ENCODE measurements at regions not wholly inside any gene's neighbourhood (a gene's known extent, or its start where the extent isn't known, plus 50 kb on each side); places are given as distances from the start of the nearest gene placed in this dataset.

- FAIRE-seq = no peak
- DNase-seq (ENCODE audit: insufficient read length, low spot score) = no peak
- TF ChIP-seq POU2F2 (IDR thresholded peaks at IDR 0.05; ENCODE audit: low read depth, low read length) = no peak
- no peak for TF ChIP-seq POLR2AphosphoS5 (IDR thresholded peaks at IDR 0.05; ENCODE audit: low read depth, low read length)
- no peak for TF ChIP-seq SPI1 (IDR thresholded peaks at IDR 0.05; ENCODE audit: low read depth, low read length)
- TF ChIP-seq TAF1 (IDR thresholded peaks at IDR 0.05; ENCODE audit: low read depth, low read length) = no peak
- TF ChIP-seq PAX5 (IDR thresholded peaks at IDR 0.05; ENCODE audit: insufficient read depth, low read length, severe bottlenecking) = no peak
- TF ChIP-seq POLR2A (IDR thresholded peaks at IDR 0.05; ENCODE audit: low read depth, low read length) = no peak
Measured at GRCh38 chr11:97414801-97415200, 1025.0 kb downstream of the JRKL start.

- FAIRE-seq = no peak
- DNase-seq (ENCODE audit: insufficient read length, low spot score) = no peak
- no peak for TF ChIP-seq POLR2AphosphoS5 (IDR thresholded peaks at IDR 0.05; ENCODE audit: low read depth, low read length)
- no peak for TF ChIP-seq SPI1 (IDR thresholded peaks at IDR 0.05; ENCODE audit: low read depth, low read length)
- no peak for TF ChIP-seq PAX5 (IDR thresholded peaks at IDR 0.05; ENCODE audit: insufficient read depth, low read length, severe bottlenecking)
- TF ChIP-seq TAF1 (IDR thresholded peaks at IDR 0.05; ENCODE audit: low read depth, low read length) = no peak
- TF ChIP-seq POLR2A (IDR thresholded peaks at IDR 0.05; ENCODE audit: low read depth, low read length) = no peak
- TF ChIP-seq POU2F2 (IDR thresholded peaks at IDR 0.05; ENCODE audit: low read depth, low read length) = no peak
Measured at GRCh38 chr11:97419729-97420128, 1029.9 kb downstream of the JRKL start.

GRCh38 chr11:97428247-97428790 lies 1038.5 kb downstream of the JRKL start:
- no peak for DNase-seq (ENCODE audit: insufficient read length, low spot score)
- FAIRE-seq = no peak
- TF ChIP-seq TAF1 (IDR thresholded peaks at IDR 0.05; ENCODE audit: low read depth, low read length) (no peak), POLR2A (IDR thresholded peaks at IDR 0.05; ENCODE audit: low read depth, low read length) (no peak), POU2F2 (IDR thresholded peaks at IDR 0.05; ENCODE audit: low read depth, low read length) (no peak)

- DNase-seq (ENCODE audit: insufficient read length, low spot score) = no peak
- no peak for TF ChIP-seq POU2F2 (IDR thresholded peaks at IDR 0.05; ENCODE audit: low read depth, low read length)
- TF ChIP-seq SPI1 (IDR thresholded peaks at IDR 0.05; ENCODE audit: low read depth, low read length) = no peak
- no peak for TF ChIP-seq PAX5 (IDR thresholded peaks at IDR 0.05; ENCODE audit: insufficient read depth, low read length, severe bottlenecking)
- no peak for TF ChIP-seq POLR2A (IDR thresholded peaks at IDR 0.05; ENCODE audit: low read depth, low read length)
- no peak for TF ChIP-seq POLR2AphosphoS5 (IDR thresholded peaks at IDR 0.05; ENCODE audit: low read depth, low read length)
- no peak for TF ChIP-seq TAF1 (IDR thresholded peaks at IDR 0.05; ENCODE audit: low read depth, low read length)
- no peak for FAIRE-seq
Measured at GRCh38 chr11:97430877-97431276, 1041.1 kb downstream of the JRKL start.

- no peak for DNase-seq (ENCODE audit: insufficient read length, low spot score)
- TF ChIP-seq POU2F2 (IDR thresholded peaks at IDR 0.05; ENCODE audit: low read depth, low read length) (no peak), POLR2A (IDR thresholded peaks at IDR 0.05; ENCODE audit: low read depth, low read length) (no peak), PAX5 (IDR thresholded peaks at IDR 0.05; ENCODE audit: insufficient read depth, low read length, severe bottlenecking) (no peak), SPI1 (IDR thresholded peaks at IDR 0.05; ENCODE audit: low read depth, low read length) (no peak), POLR2AphosphoS5 (IDR thresholded peaks at IDR 0.05; ENCODE audit: low read depth, low read length) (no peak), TAF1 (IDR thresholded peaks at IDR 0.05; ENCODE audit: low read depth, low read length) (no peak)
- FAIRE-seq = no peak
Measured at GRCh38 chr11:97432926-97433325, 1043.1 kb downstream of the JRKL start.

- FAIRE-seq = no peak
- no peak for DNase-seq (ENCODE audit: insufficient read length, low spot score)
- TF ChIP-seq POLR2A (IDR thresholded peaks at IDR 0.05; ENCODE audit: low read depth, low read length) = no peak
- no peak for TF ChIP-seq POU2F2 (IDR thresholded peaks at IDR 0.05; ENCODE audit: low read depth, low read length)
- TF ChIP-seq SPI1 (IDR thresholded peaks at IDR 0.05; ENCODE audit: low read depth, low read length) = no peak
- TF ChIP-seq POLR2AphosphoS5 (IDR thresholded peaks at IDR 0.05; ENCODE audit: low read depth, low read length) = no peak
- no peak for TF ChIP-seq TAF1 (IDR thresholded peaks at IDR 0.05; ENCODE audit: low read depth, low read length)
- no peak for TF ChIP-seq PAX5 (IDR thresholded peaks at IDR 0.05; ENCODE audit: insufficient read depth, low read length, severe bottlenecking)
Measured at GRCh38 chr11:97445561-97445960, 1055.7 kb downstream of the JRKL start.

- FAIRE-seq = no peak
- TF ChIP-seq POLR2AphosphoS5 (IDR thresholded peaks at IDR 0.05; ENCODE audit: low read depth, low read length) = no peak
- no peak for TF ChIP-seq POU2F2 (IDR thresholded peaks at IDR 0.05; ENCODE audit: low read depth, low read length)
- no peak for TF ChIP-seq SPI1 (IDR thresholded peaks at IDR 0.05; ENCODE audit: low read depth, low read length)
- no peak for TF ChIP-seq POLR2A (IDR thresholded peaks at IDR 0.05; ENCODE audit: low read depth, low read length)
- TF ChIP-seq PAX5 (IDR thresholded peaks at IDR 0.05; ENCODE audit: insufficient read depth, low read length, severe bottlenecking) = no peak
- TF ChIP-seq TAF1 (IDR thresholded peaks at IDR 0.05; ENCODE audit: low read depth, low read length) = no peak
Measured at GRCh38 chr11:97451441-97451840, 1061.6 kb downstream of the JRKL start.

GRCh38 chr11:97454988-97455387 lies 1065.2 kb downstream of the JRKL start:
- no peak for DNase-seq (ENCODE audit: insufficient read length, low spot score)
- FAIRE-seq = no peak
- TF ChIP-seq POLR2AphosphoS5 (IDR thresholded peaks at IDR 0.05; ENCODE audit: low read depth, low read length) (no peak), SPI1 (IDR thresholded peaks at IDR 0.05; ENCODE audit: low read depth, low read length) (no peak), POU2F2 (IDR thresholded peaks at IDR 0.05; ENCODE audit: low read depth, low read length) (no peak), TAF1 (IDR thresholded peaks at IDR 0.05; ENCODE audit: low read depth, low read length) (no peak), PAX5 (IDR thresholded peaks at IDR 0.05; ENCODE audit: insufficient read depth, low read length, severe bottlenecking) (no peak)

More at GRCh38 chr11:97451441-97451840, 1061.6 kb downstream of the JRKL start:
- no peak for DNase-seq (ENCODE audit: insufficient read length, low spot score)

GRCh38 chr11:97460091-97460490 lies 1070.3 kb downstream of the JRKL start:
- DNase-seq (ENCODE audit: insufficient read length, low spot score) = no peak
- FAIRE-seq = no peak
- TF ChIP-seq SPI1 (IDR thresholded peaks at IDR 0.05; ENCODE audit: low read depth, low read length) (no peak), PAX5 (IDR thresholded peaks at IDR 0.05; ENCODE audit: insufficient read depth, low read length, severe bottlenecking) (no peak), POLR2AphosphoS5 (IDR thresholded peaks at IDR 0.05; ENCODE audit: low read depth, low read length) (no peak), TAF1 (IDR thresholded peaks at IDR 0.05; ENCODE audit: low read depth, low read length) (no peak), POU2F2 (IDR thresholded peaks at IDR 0.05; ENCODE audit: low read depth, low read length) (no peak), POLR2A (IDR thresholded peaks at IDR 0.05; ENCODE audit: low read depth, low read length) (no peak)

Data from GM12891 (cell line).